ENCODE measurements at regions not wholly inside any gene's neighbourhood (a gene's known extent, or its start where the extent isn't known, plus 50 kb on each side); places are given as distances from the start of the nearest gene placed in this dataset.
"Not testable (repeated sequence)": the region's sequence is repeated elsewhere in the genome, so short reads cannot be mapped to it uniquely, and the experiment has no call there.

GRCh38 chr14:27721760-27722159 lies 1044.8 kb upstream of the FOXG1 start:
- DNase-seq (no peak), FAIRE-seq (no peak)
- no peaks in the 10 kb centered on the region for H3K9me3 ChIP-seq (ENCODE audit: control insufficient read depth in 2 of 2, insufficient read depth in 1 of 2, low read depth in 1 of 2, low read length in 1 of 2)

DNA sequence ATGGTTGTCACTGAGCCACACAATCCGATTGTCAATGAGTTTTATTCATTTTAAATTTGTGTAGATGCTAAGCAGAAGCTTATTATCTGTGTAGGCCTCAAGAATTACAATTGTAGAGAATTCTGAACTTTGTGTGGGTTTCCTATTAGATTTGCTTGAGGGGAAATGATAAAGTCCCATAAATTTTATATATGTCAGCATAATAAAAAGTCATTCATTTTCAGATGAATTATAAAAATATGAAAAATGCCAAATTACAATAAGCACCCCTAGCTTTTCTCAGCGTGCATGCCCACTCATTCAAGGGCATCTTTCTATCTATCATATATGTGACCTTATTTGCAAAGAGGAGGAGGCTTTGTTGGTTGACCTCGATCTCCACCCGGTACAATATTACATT lies 1041.1 kb upstream of the FOXG1 start:
- no peaks in the 10 kb centered on the region for H3K4me1 ChIP-seq (ENCODE audit: control insufficient read depth in 3 of 3, insufficient read depth in 2 of 3, low read depth in 1 of 3, low read length in 2 of 3)
- WGBS, 3 donors: 46 to 75% (median 52%) methylated on average over 4 of the region's 4 CpGs
- H3K9me3 ChIP-seq (ENCODE audit: control insufficient read depth in 2 of 2, insufficient read depth in 1 of 2, low read depth in 1 of 2, low read length in 1 of 2): no peaks in the 10 kb centered on the region
- H3K27me3 ChIP-seq (ENCODE audit: control insufficient read depth in 3 of 3, insufficient read depth in 3 of 3, low read length in 3 of 3): no peaks in the 10 kb centered on the region
- H3K4me3 ChIP-seq (ENCODE audit: low read depth in 1 of 3, low read length in 3 of 3): no peak overlapping the region
- H3K36me3 ChIP-seq (ENCODE audit: control insufficient read depth in 3 of 3, insufficient read depth in 2 of 3, low read depth in 1 of 3, low read length in 3 of 3): no peaks in the 10 kb centered on the region
- no peak overlapping the region for H3K27ac ChIP-seq (ENCODE audit: low read depth in 1 of 3, low read length in 2 of 3)
- DNase-seq (no peak), FAIRE-seq (no peak)

More at GRCh38 chr14:27721760-27722159, 1044.8 kb upstream of the FOXG1 start:
- H3K36me3 ChIP-seq (ENCODE audit: control insufficient read depth in 3 of 3, insufficient read depth in 2 of 3, low read depth in 1 of 3, low read length in 3 of 3): no peaks in the 10 kb centered on the region
- H3K4me1 ChIP-seq (ENCODE audit: control insufficient read depth in 3 of 3, insufficient read depth in 2 of 3, low read depth in 1 of 3, low read length in 2 of 3): no peaks in the 10 kb centered on the region
- H3K27ac ChIP-seq (ENCODE audit: low read depth in 1 of 3, low read length in 2 of 3): no peak overlapping the region
- no peak overlapping the region for H3K4me3 ChIP-seq (ENCODE audit: low read depth in 1 of 3, low read length in 3 of 3)
- no peaks in the 10 kb centered on the region for H3K27me3 ChIP-seq (ENCODE audit: control insufficient read depth in 3 of 3, insufficient read depth in 3 of 3, low read length in 3 of 3)

- no peaks in the 10 kb centered on the region for H3K4me1 ChIP-seq (ENCODE audit: control insufficient read depth in 3 of 3, insufficient read depth in 2 of 3, low read depth in 1 of 3, low read length in 2 of 3)
- FAIRE-seq (no peak), DNase-seq (no peak)
- WGBS, 3 donors: 18 to 41% (median 33%) methylated on average over 2 of the region's 2 CpGs
- H3K27me3 ChIP-seq (ENCODE audit: control insufficient read depth in 3 of 3, insufficient read depth in 3 of 3, low read length in 3 of 3): no peaks in the 10 kb centered on the region
- no peaks in the 10 kb centered on the region for H3K36me3 ChIP-seq (ENCODE audit: control insufficient read depth in 3 of 3, insufficient read depth in 2 of 3, low read depth in 1 of 3, low read length in 3 of 3)
- H3K9me3 ChIP-seq (ENCODE audit: control insufficient read depth in 2 of 2, insufficient read depth in 1 of 2, low read depth in 1 of 2, low read length in 1 of 2): no peaks in the 10 kb centered on the region
- no peak overlapping the region for H3K4me3 ChIP-seq (ENCODE audit: low read depth in 1 of 3, low read length in 3 of 3)
- H3K27ac ChIP-seq (ENCODE audit: low read depth in 1 of 3, low read length in 2 of 3): no peak overlapping the region
Observed at GRCh38 chr14:27727251-27727770, 1039.3 kb upstream of the FOXG1 start.

DNA sequence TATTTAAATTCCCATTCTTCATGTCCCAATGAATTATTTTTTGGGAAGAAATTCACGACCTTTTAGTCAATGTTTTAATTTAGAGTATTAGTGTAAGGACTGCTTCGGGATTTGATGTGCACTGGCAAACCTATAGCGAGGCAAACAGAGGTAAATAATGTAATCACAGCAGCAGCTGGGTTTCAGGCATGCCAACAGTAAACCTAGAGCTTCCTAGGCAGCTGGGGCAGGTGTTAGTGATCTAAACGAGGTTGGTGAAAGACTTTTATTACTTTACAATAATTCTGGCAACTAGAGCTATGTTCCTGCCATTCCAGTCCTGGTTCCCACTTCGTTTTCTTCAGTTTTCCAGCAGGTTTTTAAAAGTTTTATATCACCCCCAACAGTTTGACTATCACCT lies 1036.4 kb upstream of the FOXG1 start:
- Histone ChIP-seq H3K4me3 (ENCODE audit: low read depth in 1 of 3, low read length in 3 of 3) (no peak overlapping the region), H3K4me1 (ENCODE audit: control insufficient read depth in 3 of 3, insufficient read depth in 2 of 3, low read depth in 1 of 3, low read length in 2 of 3) (no peaks in the 10 kb centered on the region), H3K27ac (ENCODE audit: low read depth in 1 of 3, low read length in 2 of 3) (no peak overlapping the region), H3K9me3 (ENCODE audit: control insufficient read depth in 2 of 2, insufficient read depth in 1 of 2, low read depth in 1 of 2, low read length in 1 of 2) (no peaks in the 10 kb centered on the region), H3K27me3 (ENCODE audit: control insufficient read depth in 3 of 3, insufficient read depth in 3 of 3, low read length in 3 of 3) (no peaks in the 10 kb centered on the region), H3K36me3 (ENCODE audit: control insufficient read depth in 3 of 3, insufficient read depth in 2 of 3, low read depth in 1 of 3, low read length in 3 of 3) (no peaks in the 10 kb centered on the region)
- 24 to 39% (median 26%) methylated on average over 5 of the region's 5 CpGs for WGBS, 3 donors
- DNase-seq (no peak), FAIRE-seq (no peak)

DNA sequence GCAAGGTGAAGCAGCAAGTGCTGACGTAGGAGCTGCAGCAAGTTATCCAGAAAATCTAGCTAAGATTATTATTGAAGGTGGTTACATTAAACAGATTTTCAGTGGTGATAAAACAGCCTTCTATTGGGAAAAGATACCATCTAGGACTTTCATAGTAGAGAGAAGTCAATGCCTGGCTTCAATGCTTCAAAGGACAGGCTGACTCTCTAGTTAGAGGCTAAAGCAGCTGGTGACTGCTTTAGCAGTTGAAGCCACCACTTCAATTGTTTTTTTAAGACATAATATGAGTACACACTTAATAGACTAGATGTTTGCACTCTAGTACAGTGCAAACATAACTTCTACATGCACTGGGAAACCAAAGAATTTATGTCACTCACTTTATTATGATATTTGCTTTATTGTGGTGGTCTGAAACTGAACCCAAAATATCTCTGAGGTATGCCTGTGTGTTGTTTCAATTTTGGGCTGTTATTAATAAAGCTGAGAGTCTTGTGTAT lies 1026.9 kb upstream of the FOXG1 start:
- Histone ChIP-seq H3K4me1 (ENCODE audit: control insufficient read depth in 3 of 3, insufficient read depth in 2 of 3, low read depth in 1 of 3, low read length in 2 of 3) (no peaks in the 10 kb centered on the region), H3K36me3 (ENCODE audit: control insufficient read depth in 3 of 3, insufficient read depth in 2 of 3, low read depth in 1 of 3, low read length in 3 of 3) (no peaks in the 10 kb centered on the region), H3K27me3 (ENCODE audit: control insufficient read depth in 3 of 3, insufficient read depth in 3 of 3, low read length in 3 of 3) (no peaks in the 10 kb centered on the region), H3K9me3 (ENCODE audit: control insufficient read depth in 2 of 2, insufficient read depth in 1 of 2, low read depth in 1 of 2, low read length in 1 of 2) (no peaks in the 10 kb centered on the region), H3K4me3 (ENCODE audit: low read depth in 1 of 3, low read length in 3 of 3) (no peak overlapping the region), H3K27ac (ENCODE audit: low read depth in 1 of 3, low read length in 2 of 3) (no peak overlapping the region)
- WGBS, 3 donors: 72 to 81% (median 75%) methylated on average over 1 of the region's 1 CpG
- FAIRE-seq: no peak
- no peak for DNase-seq

DNA sequence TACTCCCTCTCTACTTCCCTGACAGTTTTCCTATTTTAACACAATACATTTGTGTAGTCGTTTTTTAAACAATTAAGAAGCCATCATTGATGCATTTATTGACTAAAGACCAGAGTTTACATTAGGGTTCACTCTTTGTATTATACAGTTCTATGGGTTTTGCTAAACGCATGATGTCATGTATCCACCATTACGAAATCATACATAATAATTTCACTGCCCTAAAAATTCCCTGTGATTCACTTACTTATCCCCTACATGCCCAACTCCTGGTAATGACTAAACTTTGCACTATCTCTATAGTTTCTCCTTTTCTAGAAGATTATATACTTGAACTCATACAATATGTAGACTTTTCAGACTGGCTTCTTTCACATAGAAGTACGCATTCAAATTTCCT lies 1016.5 kb upstream of the FOXG1 start:
- Histone ChIP-seq H3K27ac (ENCODE audit: low read depth in 1 of 3, low read length in 2 of 3) (no peak overlapping the region), H3K36me3 (ENCODE audit: control insufficient read depth in 3 of 3, insufficient read depth in 2 of 3, low read depth in 1 of 3, low read length in 3 of 3) (no peaks in the 10 kb centered on the region), H3K9me3 (ENCODE audit: control insufficient read depth in 2 of 2, insufficient read depth in 1 of 2, low read depth in 1 of 2, low read length in 1 of 2) (no peaks in the 10 kb centered on the region), H3K4me3 (ENCODE audit: low read depth in 1 of 3, low read length in 3 of 3) (no peak overlapping the region), H3K4me1 (ENCODE audit: control insufficient read depth in 3 of 3, insufficient read depth in 2 of 3, low read depth in 1 of 3, low read length in 2 of 3) (no peaks in the 10 kb centered on the region), H3K27me3 (ENCODE audit: control insufficient read depth in 3 of 3, insufficient read depth in 3 of 3, low read length in 3 of 3) (no peaks in the 10 kb centered on the region)
- 70 to 76% (median 73%) methylated on average over 4 of the region's 4 CpGs for WGBS, 3 donors
- FAIRE-seq: no peak
- DNase-seq: no peak

- H3K4me3 ChIP-seq (ENCODE audit: low read depth in 1 of 3, low read length in 3 of 3); H3K9me3 ChIP-seq (ENCODE audit: control insufficient read depth in 2 of 2, insufficient read depth in 1 of 2, low read depth in 1 of 2, low read length in 1 of 2); H3K27ac ChIP-seq (ENCODE audit: low read depth in 1 of 3, low read length in 2 of 3); H3K27me3 ChIP-seq (ENCODE audit: control insufficient read depth in 3 of 3, insufficient read depth in 3 of 3, low read length in 3 of 3); H3K4me1 ChIP-seq (ENCODE audit: control insufficient read depth in 3 of 3, insufficient read depth in 2 of 3, low read depth in 1 of 3, low read length in 2 of 3); FAIRE-seq; DNase-seq; H3K36me3 ChIP-seq (ENCODE audit: control insufficient read depth in 3 of 3, insufficient read depth in 2 of 3, low read depth in 1 of 3, low read length in 3 of 3): not testable (repeated sequence)
- WGBS, 3 donors: 88 to 90% (median 89%) methylated on average over 4 of the region's 4 CpGs
Observed at GRCh38 chr14:27757642-27758041, 1008.9 kb upstream of the FOXG1 start.

DNA sequence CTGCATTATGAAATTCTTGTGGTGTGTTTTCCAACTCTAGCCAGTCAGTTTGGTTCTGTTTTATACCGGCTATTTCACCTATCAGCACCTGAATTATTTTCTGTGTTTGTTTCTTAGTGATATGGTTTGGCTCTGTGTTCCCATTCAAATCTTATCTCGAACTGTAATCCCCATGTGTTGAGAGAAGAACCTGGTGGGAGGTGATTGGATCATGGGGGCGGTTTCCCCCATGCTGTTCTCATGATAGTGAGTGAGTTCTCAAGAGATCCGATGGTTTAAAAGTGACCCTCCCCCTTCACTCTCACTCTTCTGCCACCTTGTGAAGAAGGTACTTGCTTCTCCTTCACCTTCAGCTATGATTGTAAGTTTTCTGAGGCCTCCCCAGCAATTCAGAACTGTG lies 1006.2 kb upstream of the FOXG1 start:
- H3K4me1 ChIP-seq (ENCODE audit: control insufficient read depth in 3 of 3, insufficient read depth in 2 of 3, low read depth in 1 of 3, low read length in 2 of 3); FAIRE-seq; H3K4me3 ChIP-seq (ENCODE audit: low read depth in 1 of 3, low read length in 3 of 3); H3K27me3 ChIP-seq (ENCODE audit: control insufficient read depth in 3 of 3, insufficient read depth in 3 of 3, low read length in 3 of 3); H3K9me3 ChIP-seq (ENCODE audit: control insufficient read depth in 2 of 2, insufficient read depth in 1 of 2, low read depth in 1 of 2, low read length in 1 of 2); H3K36me3 ChIP-seq (ENCODE audit: control insufficient read depth in 3 of 3, insufficient read depth in 2 of 3, low read depth in 1 of 3, low read length in 3 of 3); DNase-seq; H3K27ac ChIP-seq (ENCODE audit: low read depth in 1 of 3, low read length in 2 of 3): not testable (repeated sequence)
- WGBS, 3 donors: 19 to 57% (median 52%) methylated on average over 4 of the region's 4 CpGs
